ENCODE measurements at regions not wholly inside any gene's neighbourhood (a gene's known extent, or its start where the extent isn't known, plus 50 kb on each side); places are given as distances from the start of the nearest gene placed in this dataset.
"Not testable (repeated sequence)": the region's sequence is repeated elsewhere in the genome, so short reads cannot be mapped to it uniquely, and the experiment has no call there.

DNA sequence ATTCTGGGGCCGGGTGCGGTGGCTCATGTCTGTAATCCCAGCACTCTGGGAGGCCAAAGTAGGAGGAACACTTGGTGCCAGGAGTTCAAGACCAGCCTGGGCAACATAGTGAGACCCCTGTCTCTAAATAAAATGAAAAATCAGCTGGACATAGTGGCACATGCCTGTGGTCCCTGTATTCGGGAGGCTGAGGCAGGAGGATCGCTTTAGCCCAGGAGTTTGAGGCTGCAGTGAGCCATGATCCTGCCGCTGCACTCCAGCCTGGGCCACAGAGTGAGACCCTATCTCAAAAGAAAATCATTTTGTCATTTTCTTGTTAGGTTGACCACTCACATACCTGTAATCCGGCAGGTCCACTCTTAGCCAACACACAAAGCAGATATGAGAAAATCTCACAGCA, 63.6 kb upstream of the IQSEC1 start:
- H3K27me3 Mint-ChIP-seq; H3K36me3 Mint-ChIP-seq (ENCODE audit: low read depth); DNase-seq; H3K9me3 Mint-ChIP-seq; H3K4me1 Mint-ChIP-seq; H3K27ac Mint-ChIP-seq; H3K4me3 Mint-ChIP-seq; POLR2A ChIA-PET; CTCF ChIA-PET: not testable (repeated sequence)

DNA sequence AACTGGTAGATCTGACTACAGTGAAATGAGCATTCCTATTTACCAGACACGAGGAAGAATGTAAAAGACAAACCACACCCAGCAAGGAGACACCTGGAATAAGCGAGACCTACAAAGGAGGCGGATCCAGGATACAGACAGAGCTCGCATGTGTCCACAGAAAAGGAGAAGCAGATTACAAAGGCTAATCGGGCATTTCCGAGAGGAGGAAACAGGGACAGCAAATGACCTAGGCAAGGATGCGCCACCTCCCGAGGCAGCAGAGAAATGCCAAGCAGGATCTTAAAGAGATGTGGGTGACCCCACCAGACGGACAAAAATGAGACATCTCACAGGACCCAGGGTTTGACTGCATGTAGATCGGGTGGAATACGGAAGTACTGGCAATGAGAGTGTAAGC, 63.2 kb upstream of the IQSEC1 start:
- ChIA-PET POLR2A (no interaction called here), CTCF (no interaction called here)
- H3K36me3 Mint-ChIP-seq (ENCODE audit: low read depth), result no peaks in the 10 kb centered on the region
- H3K27ac Mint-ChIP-seq, result no peak overlapping the region
- H3K27me3 Mint-ChIP-seq, result peaks cover 7% of the 10 kb centered on the region
- H3K4me3 Mint-ChIP-seq, result no peak overlapping the region
- H3K9me3 Mint-ChIP-seq, result no peaks in the 10 kb centered on the region
- DNase-seq, result no peak
- peaks cover 10% of the 10 kb centered on the region for H3K4me1 Mint-ChIP-seq

DNA sequence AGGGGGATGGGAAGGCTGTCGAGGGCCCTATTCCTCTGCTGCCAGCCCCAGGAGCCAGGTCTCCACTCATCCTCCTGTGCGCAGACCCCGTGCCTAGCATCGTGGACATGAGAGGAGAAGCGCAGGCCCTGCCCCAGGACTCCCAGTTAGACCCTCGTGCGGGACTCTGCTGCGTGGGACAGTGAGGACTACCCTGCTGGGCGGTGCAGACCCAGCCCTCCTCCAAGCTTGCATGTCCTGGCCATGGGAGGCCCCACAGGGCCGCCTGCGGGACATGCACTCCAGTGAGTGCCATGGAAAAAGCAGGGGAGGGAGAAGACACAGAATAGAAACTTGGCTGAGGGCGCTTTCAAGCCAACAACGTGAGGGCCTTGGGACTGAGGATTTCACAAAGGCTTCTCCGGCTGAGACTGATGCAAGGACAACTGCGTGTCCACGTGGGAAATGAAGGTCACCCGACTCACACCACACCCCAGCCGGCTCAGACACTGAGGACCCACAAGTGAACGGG, 62.6 kb upstream of the IQSEC1 start:
- POLR2A ChIA-PET, result no interaction called here

DNA sequence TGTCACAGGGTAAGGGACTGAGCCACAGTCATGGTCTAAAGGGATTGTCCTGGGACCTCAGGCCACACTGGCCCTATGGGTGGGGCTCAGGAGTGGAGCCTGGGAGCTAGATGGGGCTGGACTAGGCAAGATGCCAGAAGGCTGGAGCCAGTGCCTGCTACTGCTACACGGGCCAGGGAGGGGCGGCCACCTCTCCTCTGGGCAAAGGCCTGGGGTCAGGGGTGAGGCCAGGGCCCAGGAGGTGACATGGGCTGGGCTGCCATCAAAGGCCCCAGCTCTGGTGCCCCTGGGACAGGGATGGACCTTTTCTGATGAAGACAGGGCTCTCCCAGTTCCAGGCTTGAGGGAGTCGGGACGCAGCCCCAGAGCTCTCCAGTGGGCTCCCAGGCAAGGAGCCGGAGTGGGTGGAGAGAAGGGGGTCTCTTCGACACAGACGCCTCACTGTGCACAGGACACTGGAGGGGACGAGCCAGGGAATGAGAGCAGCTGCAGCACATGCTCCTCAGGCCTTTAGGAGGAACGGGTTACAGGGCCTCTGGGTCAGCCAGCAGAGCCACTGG, 62.1 kb upstream of the IQSEC1 start:
- ChIA-PET POLR2A (no interaction called here), CTCF (no interaction called here)
- no peaks in the 10 kb centered on the region for H3K36me3 Mint-ChIP-seq (ENCODE audit: low read depth)
- no peak overlapping the region for H3K27ac Mint-ChIP-seq
- peaks cover 8% of the 10 kb centered on the region for H3K27me3 Mint-ChIP-seq
- H3K4me3 Mint-ChIP-seq, result no peak overlapping the region
- H3K4me1 Mint-ChIP-seq, result peaks cover 10% of the 10 kb centered on the region
- H3K9me3 Mint-ChIP-seq, result no peaks in the 10 kb centered on the region
- no peak for DNase-seq

More for the DNA sequence above, 62.6 kb upstream of the IQSEC1 start:
- no peaks in the 10 kb centered on the region for H3K9me3 Mint-ChIP-seq
- H3K4me1 Mint-ChIP-seq, result peaks cover 10% of the 10 kb centered on the region
- H3K36me3 Mint-ChIP-seq (ENCODE audit: low read depth), result no peaks in the 10 kb centered on the region
- peaks cover 4% of the 10 kb centered on the region for H3K27me3 Mint-ChIP-seq
- no peak for DNase-seq
- H3K27ac Mint-ChIP-seq, result no peak overlapping the region
- CTCF ChIA-PET, result no interaction called here
- H3K4me3 Mint-ChIP-seq, result no peak overlapping the region

DNA sequence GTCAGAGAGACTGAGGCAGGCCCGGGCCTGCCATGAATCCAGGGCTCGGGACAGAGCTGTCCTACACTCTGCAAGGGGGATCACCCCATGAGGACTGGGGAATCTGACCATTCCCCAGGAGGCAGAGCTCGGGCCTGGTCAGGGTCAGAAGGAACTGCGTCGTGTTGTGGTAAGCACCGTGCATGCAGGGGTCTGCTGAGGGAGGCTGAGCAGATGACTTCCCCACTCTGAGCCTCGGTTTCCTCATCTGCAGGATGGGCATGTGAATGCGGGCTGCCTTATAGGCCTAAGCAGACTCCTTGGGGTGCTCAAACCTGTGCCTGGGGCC, 61.6 kb upstream of the IQSEC1 start:
- Mint-ChIP-seq H3K4me1 (peaks cover 6% of the 10 kb centered on the region), H3K27me3 (peaks cover 8% of the 10 kb centered on the region), H3K4me3 (no peak overlapping the region), H3K9me3 (no peaks in the 10 kb centered on the region), H3K36me3 (ENCODE audit: low read depth) (no peaks in the 10 kb centered on the region), H3K27ac (no peak overlapping the region)
- ChIA-PET CTCF (no interaction called here), POLR2A (no interaction called here)
- DNase-seq, result no peak

- H3K4me3 Mint-ChIP-seq, result no peak overlapping the region
- POLR2A ChIA-PET, result no interaction called here
- CTCF ChIA-PET, result no interaction called here
- no peak for DNase-seq
- H3K36me3 Mint-ChIP-seq (ENCODE audit: low read depth), result no peaks in the 10 kb centered on the region
- no peaks in the 10 kb centered on the region for H3K9me3 Mint-ChIP-seq
- peaks cover 8% of the 10 kb centered on the region for H3K27me3 Mint-ChIP-seq
- no peak overlapping the region for H3K27ac Mint-ChIP-seq
- H3K4me1 Mint-ChIP-seq, result peaks cover 2% of the 10 kb centered on the region
These were observed 61.1 kb upstream of the IQSEC1 start for GRCh38 chr3:13134166-13134878.

DNA sequence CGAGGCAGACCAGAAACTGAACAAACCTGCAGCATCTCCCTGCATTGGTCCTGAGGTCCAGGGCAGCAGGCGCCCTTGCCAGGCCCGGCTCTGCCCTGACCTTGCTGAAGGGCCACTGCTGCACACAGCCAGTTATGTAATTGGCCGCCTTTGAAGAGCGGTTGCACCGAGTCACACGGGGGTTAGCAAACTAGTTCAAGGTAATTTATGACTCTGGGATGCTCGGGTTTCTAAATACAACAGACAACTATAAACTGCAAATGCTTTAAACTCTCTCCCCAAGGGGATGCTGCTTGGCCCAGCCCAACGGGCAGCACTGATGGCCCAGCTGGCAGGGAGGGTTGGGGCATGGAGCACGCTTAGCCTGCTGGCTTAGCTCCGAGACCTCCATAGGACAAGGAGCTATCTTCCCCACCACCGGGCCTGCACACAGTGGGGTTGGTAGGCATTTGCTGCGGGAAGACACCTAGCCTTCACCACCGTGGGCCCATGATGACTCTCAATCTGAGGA, 60.3 kb upstream of the IQSEC1 start:
- no peak overlapping the region for H3K27ac Mint-ChIP-seq
- peaks cover 9% of the 10 kb centered on the region for H3K27me3 Mint-ChIP-seq
- H3K36me3 Mint-ChIP-seq (ENCODE audit: low read depth), result no peaks in the 10 kb centered on the region
- DNase-seq, result no peak
- ChIA-PET POLR2A (no interaction called here), CTCF (no interaction called here)
- H3K4me1 Mint-ChIP-seq, result no peaks in the 10 kb centered on the region
- H3K9me3 Mint-ChIP-seq, result no peaks in the 10 kb centered on the region
- no peak overlapping the region for H3K4me3 Mint-ChIP-seq

DNA sequence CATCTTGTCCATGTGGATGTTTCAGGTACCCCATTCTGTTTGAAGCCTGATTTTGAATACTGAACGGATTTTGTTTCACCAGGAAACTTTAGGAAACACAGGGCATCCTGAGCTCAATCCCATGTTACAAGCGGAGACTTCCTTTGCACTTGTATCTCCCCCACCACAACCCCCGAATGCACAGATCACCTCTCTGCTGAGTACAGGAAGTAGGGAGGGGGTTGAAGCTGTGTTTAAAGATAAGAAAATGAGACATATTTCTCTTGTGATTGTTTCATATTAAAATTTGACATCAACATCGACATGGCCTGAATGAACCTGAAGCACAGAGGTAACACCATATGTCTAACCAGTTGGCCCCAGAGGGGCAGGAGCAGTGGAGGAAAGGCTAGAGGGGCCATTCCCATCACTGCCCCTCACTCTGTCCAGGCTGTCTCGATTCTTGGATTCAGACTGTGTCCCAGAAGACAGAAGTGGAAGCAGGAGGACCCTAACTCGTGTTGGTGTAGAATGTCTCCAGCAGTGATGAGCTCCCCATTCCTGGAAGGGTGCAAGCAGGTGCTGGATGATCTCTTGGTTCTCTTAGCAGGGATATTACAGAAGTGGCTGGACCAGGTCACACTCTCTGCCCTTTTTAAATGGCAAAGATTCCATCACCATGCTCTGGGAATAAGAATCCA, 59.6 kb upstream of the IQSEC1 start:
- POLR2A ChIA-PET, result no interaction called here
- Mint-ChIP-seq H3K27ac (no peak overlapping the region), H3K9me3 (no peaks in the 10 kb centered on the region), H3K4me1 (no peaks in the 10 kb centered on the region), H3K27me3 (peaks cover 13% of the 10 kb centered on the region), H3K4me3 (no peak overlapping the region), H3K36me3 (ENCODE audit: low read depth) (no peaks in the 10 kb centered on the region)
- DNase-seq, result no peak
- CTCF ChIA-PET, result no interaction called here

GRCh38 chr3:13132281-13132680, 59.1 kb upstream of the IQSEC1 start:
- H3K36me3 Mint-ChIP-seq (ENCODE audit: low read depth), result no peaks in the 10 kb centered on the region
- DNase-seq, result no peak
- H3K27me3 Mint-ChIP-seq, result peaks cover 19% of the 10 kb centered on the region
- no peak overlapping the region for H3K4me3 Mint-ChIP-seq
- no peaks in the 10 kb centered on the region for H3K9me3 Mint-ChIP-seq
- ChIA-PET POLR2A (no interaction called here), CTCF (no interaction called here)
- no peaks in the 10 kb centered on the region for H3K4me1 Mint-ChIP-seq
- H3K27ac Mint-ChIP-seq, result no peak overlapping the region

DNA sequence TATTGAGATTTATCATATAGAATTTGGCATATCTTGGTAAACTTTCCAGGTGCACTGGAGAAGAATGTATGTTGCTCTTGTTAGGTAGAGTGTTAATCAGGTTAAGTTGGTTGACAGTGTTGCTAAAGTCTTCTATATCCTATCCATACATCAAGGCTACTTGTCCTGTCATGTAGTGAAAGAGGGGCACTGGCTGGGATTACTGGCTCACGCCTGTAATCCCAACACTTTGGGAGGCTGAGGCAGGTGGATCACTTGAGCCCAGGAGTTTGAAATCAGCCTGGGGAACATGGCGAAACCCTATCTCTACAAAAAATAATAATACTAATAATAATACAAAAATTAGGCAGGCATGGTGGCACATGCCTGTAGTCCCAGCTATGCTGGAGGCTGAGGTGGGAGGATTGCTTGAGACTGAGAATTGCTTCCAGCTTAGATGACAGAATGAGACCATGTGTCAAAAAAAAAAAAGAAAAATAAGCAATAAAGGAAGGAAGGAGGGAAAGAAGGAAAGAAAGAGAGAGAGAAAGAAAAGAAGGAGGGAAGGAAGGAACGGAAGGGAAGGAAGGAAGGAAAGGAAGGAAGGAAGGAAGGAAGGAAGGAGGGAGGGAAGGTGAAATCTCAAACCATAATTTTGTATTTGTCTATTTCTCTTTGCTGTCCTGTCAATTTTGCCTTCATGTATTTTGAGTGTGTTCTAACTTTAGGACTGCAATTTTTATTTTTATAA, 57.4 kb upstream of the IQSEC1 start:
- H3K36me3 Mint-ChIP-seq (ENCODE audit: low read depth), result no peaks in the 10 kb centered on the region
- peaks cover 23% of the 10 kb centered on the region for H3K27me3 Mint-ChIP-seq
- no peak overlapping the region for H3K4me3 Mint-ChIP-seq
- no peaks in the 10 kb centered on the region for H3K9me3 Mint-ChIP-seq
- no peak for DNase-seq
- ChIA-PET CTCF (no interaction called here), POLR2A (no interaction called here)
- no peak overlapping the region for H3K27ac Mint-ChIP-seq
- H3K4me1 Mint-ChIP-seq, result no peaks in the 10 kb centered on the region

DNA sequence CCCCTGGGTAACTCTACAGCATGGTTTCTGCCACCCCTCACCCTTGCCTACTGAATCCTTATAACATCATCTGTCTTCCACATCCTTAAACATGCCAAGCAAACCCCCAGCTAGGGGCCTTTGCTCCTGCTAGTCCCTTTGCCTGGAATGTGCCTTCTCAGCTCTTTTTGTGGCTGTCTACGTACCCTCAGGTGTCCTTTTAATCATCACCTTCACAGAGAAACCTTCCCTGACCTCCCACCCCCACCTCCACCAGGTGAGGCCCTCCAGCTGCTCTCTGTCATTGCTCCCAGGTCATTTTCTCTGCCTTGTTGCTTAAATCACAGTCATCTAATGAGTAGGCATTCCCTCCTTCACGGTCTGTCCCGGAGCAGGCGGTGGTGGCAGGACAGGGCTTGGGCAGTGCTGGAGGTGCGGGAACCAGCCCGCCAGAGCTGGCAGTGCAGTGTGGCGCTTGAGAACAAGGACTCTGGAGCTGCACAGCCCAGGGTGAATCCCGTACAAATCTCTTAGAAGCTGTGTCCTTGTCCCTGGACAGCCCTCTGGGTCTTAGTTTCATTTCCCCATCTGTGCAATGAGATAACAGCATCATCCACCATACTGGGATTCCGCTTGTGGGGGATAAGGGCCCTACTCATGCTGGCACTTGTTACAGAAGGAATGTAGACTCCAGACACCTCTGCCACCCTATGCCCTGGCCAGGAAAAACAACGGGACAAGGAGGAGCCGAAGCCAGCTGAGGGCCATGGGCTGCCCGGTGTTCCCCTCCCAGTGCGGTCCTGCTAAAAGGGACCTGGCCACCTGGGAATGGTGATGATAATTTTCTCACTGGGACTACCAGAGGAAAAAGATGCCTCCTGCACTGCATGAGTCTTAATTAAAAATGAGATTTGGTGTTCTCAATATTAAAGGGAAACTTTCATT, 52.1 kb upstream of the IQSEC1 start:
- H3K4me3 Mint-ChIP-seq, result no peak overlapping the region
- no peak for DNase-seq
- no peak overlapping the region for H3K27ac Mint-ChIP-seq
- POLR2A ChIA-PET, result no interaction called here
- H3K27me3 Mint-ChIP-seq, result peaks cover 16% of the 10 kb centered on the region
- no peaks in the 10 kb centered on the region for H3K36me3 Mint-ChIP-seq (ENCODE audit: low read depth)
- CTCF ChIA-PET, result interaction anchor here (0.6 to 2.0 kb wide), 2 partner anchors 33 kb away, joined by 3 to 4 read pairs; no protein-coding TSS in a partner anchor
- no peaks in the 10 kb centered on the region for H3K9me3 Mint-ChIP-seq
- H3K4me1 Mint-ChIP-seq, result no peaks in the 10 kb centered on the region

DNA sequence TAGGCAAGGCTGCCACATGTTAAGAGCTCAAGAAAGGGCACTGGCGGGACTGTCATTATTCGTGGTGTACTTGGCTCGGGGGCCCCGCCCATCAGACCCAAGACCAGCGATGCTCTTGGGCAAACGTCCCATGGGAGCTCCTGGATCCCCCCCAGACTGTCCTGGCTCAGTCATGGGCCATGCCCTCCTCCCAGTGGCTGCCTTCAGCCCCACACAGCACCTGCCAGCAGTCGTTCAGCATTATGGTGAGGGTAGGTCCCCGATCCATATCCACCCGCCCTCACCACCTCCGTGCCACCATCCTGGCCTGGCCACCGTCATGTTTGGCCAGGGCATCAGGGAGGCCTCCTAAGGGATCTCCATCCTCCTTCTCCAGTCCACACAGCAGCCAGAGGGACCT, 51.4 kb upstream of the IQSEC1 start:
- H3K27ac Mint-ChIP-seq, result no peak overlapping the region
- H3K4me3 Mint-ChIP-seq, result no peak overlapping the region
- H3K9me3 Mint-ChIP-seq, result no peaks in the 10 kb centered on the region
- H3K27me3 Mint-ChIP-seq, result peaks cover 15% of the 10 kb centered on the region
- H3K4me1 Mint-ChIP-seq, result no peaks in the 10 kb centered on the region
- ChIA-PET CTCF (interaction anchor here (2.0 kb wide), 1 partner anchor 33 kb away, joined by 4 read pairs; no protein-coding TSS in a partner anchor), POLR2A (no interaction called here)
- DNase-seq, result no peak
- H3K36me3 Mint-ChIP-seq (ENCODE audit: low read depth), result no peaks in the 10 kb centered on the region

Data from activated CD4-positive, alpha-beta memory T cell treated with anti-CD3 and anti-CD28 coated beads, Interleukin-2, amount 10 ng/mL, durations not matched to agents 7 days and 5 days (primary cell).